ENCODE measurements at regions not wholly inside any gene's neighbourhood (a gene's known extent, or its start where the extent isn't known, plus 50 kb on each side); places are given as distances from the start of the nearest gene placed in this dataset.

DNA sequence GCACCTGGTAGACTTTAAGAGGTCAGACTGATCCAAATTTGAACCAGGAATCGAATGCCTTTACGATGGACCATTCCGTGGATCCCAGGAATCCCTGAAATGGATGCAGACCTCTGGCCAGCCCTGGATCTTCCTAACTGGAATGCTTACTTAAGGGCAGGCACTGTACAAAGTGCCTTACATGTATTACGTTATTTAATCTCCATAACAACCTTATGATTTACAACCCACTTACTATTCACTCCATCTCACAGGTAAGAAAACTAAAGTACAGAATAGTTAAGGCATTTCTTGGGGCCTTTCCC is 93.6 kb downstream of the HSPH1 start:
- intact Hi-C loops (cut with DNase I, micrococcal nuclease) = no loop called here

DNA sequence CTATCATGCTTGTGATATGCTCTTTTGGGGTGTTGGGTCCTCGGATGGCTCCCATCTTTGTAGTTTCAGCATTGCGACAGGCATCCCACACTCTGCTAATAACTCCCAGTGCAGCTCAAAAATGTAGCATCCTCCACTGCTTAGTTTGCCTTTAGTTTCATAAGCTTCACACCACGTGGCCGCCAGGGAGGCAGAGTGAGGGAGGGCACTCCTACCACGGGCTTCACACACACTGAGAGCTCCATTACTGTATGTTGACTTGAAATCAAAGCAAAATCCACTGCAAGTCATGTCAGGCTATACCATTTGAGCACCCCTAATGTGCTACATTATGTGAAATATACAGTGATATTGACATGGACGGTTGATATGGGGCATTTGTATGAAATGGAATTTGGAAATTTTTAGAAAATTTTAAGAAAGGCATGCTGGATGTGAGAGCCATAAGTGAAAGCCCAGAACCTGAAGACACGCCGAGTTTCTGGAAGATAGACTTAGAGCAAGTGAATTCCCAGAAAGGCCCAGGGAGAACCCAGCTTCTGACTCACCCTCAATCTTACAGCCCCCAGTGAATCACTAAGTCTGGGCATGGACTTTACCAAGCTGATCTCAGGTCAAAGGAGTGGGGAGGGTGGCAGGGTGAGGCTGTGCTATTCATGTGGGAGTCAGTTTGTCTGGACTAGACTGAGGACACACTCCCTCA is 94.1 kb downstream of the HSPH1 start:
- intact Hi-C loops (cut with DNase I, micrococcal nuclease) = no loop called here
- ATAC-seq (peak; percentile 51), DNase-seq (no peak)
- no peaks in the 10 kb centered on the region for H3K9me3 ChIP-seq
- no peaks in the 10 kb centered on the region for H3K36me3 ChIP-seq (ENCODE audit: low read depth)
- no peaks in the 10 kb centered on the region for H3K4me1 ChIP-seq (ENCODE audit: low read depth)
- no peak overlapping the region for H3K4me3 ChIP-seq
- TF ChIP-seq CTCF (IDR thresholded peaks at IDR 0.05) = no peak

More for the DNA sequence above, 93.6 kb downstream of the HSPH1 start:
- DNase-seq (no peak), ATAC-seq (no peak)
- no peaks in the 10 kb centered on the region for H3K9me3 ChIP-seq
- no peaks in the 10 kb centered on the region for H3K4me1 ChIP-seq (ENCODE audit: low read depth)
- no peak for TF ChIP-seq CTCF (IDR thresholded peaks at IDR 0.05)
- no peaks in the 10 kb centered on the region for H3K36me3 ChIP-seq (ENCODE audit: low read depth)
- H3K4me3 ChIP-seq = no peak overlapping the region

DNA sequence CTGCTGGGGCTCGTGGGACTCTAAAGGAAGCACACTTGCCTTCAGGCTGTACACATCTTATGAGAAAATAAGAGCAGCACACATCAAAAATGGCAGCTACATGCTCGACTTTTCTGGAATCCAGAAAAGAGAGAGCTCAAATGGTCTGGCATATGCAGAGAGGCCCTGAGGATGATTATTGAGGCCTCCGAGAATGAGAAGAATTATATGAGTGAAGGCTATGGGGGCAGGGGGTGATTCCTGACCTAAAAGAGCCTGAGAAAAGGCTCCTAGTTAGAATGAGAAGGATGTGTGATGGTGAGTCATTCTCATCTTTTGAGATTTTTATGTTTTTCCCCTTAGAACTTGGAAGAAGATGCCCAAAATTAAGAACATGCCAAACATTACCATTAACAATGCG is 97.1 kb downstream of the HSPH1 start:
- ATAC-seq (no peak), DNase-seq (no peak)
- no peaks in the 10 kb centered on the region for H3K36me3 ChIP-seq (ENCODE audit: low read depth)
- no peak for TF ChIP-seq CTCF (IDR thresholded peaks at IDR 0.05)
- no peak overlapping the region for H3K4me3 ChIP-seq
- no peaks in the 10 kb centered on the region for H3K4me1 ChIP-seq (ENCODE audit: low read depth)
- intact Hi-C loops (cut with DNase I, micrococcal nuclease) = no loop called here
- no peaks in the 10 kb centered on the region for H3K9me3 ChIP-seq

- Histone ChIP-seq H3K36me3 (ENCODE audit: low read depth) (no peaks in the 10 kb centered on the region), H3K4me3 (no peak overlapping the region), H3K4me1 (ENCODE audit: low read depth) (no peaks in the 10 kb centered on the region), H3K9me3 (no peaks in the 10 kb centered on the region)
- ATAC-seq = no peak
- TF ChIP-seq CTCF (IDR thresholded peaks at IDR 0.05) = no peak
- DNase-seq = no peak
- intact Hi-C loops (cut with DNase I, micrococcal nuclease) = no loop called here
These were observed 97.9 kb downstream of the HSPH1 start for GRCh38 chr13:31063772-31064171.

DNA sequence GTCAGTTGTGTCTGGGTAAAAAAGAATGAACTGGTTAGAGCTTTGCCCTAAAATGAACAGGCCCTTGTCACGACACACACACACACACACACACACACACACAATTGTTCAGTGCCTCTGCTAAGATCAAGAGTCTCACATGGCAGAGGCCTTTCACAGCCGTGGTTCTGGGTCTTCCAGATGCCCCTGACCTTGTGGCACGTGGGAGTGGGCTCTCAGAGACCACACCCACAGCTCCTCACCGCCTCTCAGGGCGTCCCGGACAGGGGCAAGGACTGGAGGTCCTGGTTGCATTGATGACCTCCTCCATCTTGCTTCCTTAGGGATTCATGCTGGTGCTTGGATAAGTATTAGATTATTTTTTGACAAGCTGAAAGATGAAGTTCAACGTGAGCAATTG is 101.0 kb downstream of the HSPH1 start:
- Histone ChIP-seq H3K4me3 (no peak overlapping the region), H3K9me3 (no peaks in the 10 kb centered on the region), H3K4me1 (ENCODE audit: low read depth) (no peaks in the 10 kb centered on the region), H3K36me3 (ENCODE audit: low read depth) (no peaks in the 10 kb centered on the region)
- intact Hi-C loops (cut with DNase I, micrococcal nuclease) = no loop called here
- DNase-seq (no peak), ATAC-seq (no peak)
- no peak for TF ChIP-seq CTCF (IDR thresholded peaks at IDR 0.05)

GRCh38 chr13:31060220-31060619 is 101.5 kb downstream of the HSPH1 start:
- no peak overlapping the region for H3K4me3 ChIP-seq
- H3K9me3 ChIP-seq = no peaks in the 10 kb centered on the region
- no peak for TF ChIP-seq CTCF (IDR thresholded peaks at IDR 0.05)
- no peaks in the 10 kb centered on the region for H3K4me1 ChIP-seq (ENCODE audit: low read depth)
- ATAC-seq = no peak
- no peaks in the 10 kb centered on the region for H3K36me3 ChIP-seq (ENCODE audit: low read depth)
- intact Hi-C loops (cut with DNase I, micrococcal nuclease) = no loop called here
- no peak for DNase-seq

Data from mucosa of descending colon (tissue), 3 donors.